Gastroesophageal sphincter (tissue), 3 donors: ENCODE measurements at regions not wholly inside any gene's neighbourhood (a gene's known extent, or its start where the extent isn't known, plus 50 kb on each side); places are given as distances from the start of the nearest gene placed in this dataset.

Experiments
- CTCF ChIP-seq, 4 experiments: fragments of 200-600 bp in 2 of 4; fragments of 450-650 bp in 2 of 4; sonication (generic) in 1 of 4; IDR thresholded peaks; one replicate each; pipeline ENCODE4 v1.5.1; 2017 to 2019; ENCODE audit warnings: antibody characterized with exemption in 4 of 4, mild to moderate bottlenecking in 2 of 4, moderate library complexity in 2 of 4
- POLR2A ChIP-seq, 2 donors: fragments of 450-650 bp; IDR thresholded peaks; one replicate each; pipeline ENCODE4 v1.6.1; 2017; ENCODE audit warnings: antibody characterized with exemption in 2 of 2, mild to moderate bottlenecking in 2 of 2, moderate library complexity in 1 of 2
- POLR2AphosphoS5 ChIP-seq: sonication (generic); formaldehyde crosslinking; IDR thresholded peaks from one replicate; pipeline ENCODE4 v1.6.1; 2017; ENCODE audit warnings: antibody characterized with exemption

GRCh38 chr7:52616552-52616951, 418.9 kb upstream of the POM121L12 start:
- TF ChIP-seq POLR2A (IDR thresholded peaks at IDR 0.05) (no peak), CTCF (IDR thresholded peaks at IDR 0.05) (no peak), POLR2AphosphoS5 (no peak)
